ENCODE measurements at regions not wholly inside any gene's neighbourhood (a gene's known extent, or its start where the extent isn't known, plus 50 kb on each side); places are given as distances from the start of the nearest gene placed in this dataset.

DNA sequence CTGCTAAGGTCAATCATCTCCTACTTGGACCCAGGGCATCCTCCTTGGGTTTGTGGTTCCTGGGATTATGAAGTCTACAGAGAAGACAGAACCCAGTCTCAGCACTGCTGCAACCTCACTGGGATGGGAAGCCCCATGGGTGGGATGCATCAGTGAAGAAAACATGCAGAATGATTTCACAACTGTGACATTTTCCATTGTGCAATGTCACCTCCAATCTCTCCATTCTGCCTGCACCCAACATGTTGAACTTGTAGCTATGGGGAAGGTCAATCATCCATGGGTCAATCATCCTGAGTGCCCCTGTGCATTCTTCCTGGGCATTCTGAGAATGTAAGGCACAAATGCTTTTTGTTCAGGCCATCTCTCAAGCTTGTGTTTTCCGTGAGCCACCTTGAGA, 1004.4 kb upstream of the TMEM132C start:
- TF ChIP-seq POLR2A (IDR thresholded peaks at IDR 0.05) = no peak
- TF ChIP-seq, protein P1, sequence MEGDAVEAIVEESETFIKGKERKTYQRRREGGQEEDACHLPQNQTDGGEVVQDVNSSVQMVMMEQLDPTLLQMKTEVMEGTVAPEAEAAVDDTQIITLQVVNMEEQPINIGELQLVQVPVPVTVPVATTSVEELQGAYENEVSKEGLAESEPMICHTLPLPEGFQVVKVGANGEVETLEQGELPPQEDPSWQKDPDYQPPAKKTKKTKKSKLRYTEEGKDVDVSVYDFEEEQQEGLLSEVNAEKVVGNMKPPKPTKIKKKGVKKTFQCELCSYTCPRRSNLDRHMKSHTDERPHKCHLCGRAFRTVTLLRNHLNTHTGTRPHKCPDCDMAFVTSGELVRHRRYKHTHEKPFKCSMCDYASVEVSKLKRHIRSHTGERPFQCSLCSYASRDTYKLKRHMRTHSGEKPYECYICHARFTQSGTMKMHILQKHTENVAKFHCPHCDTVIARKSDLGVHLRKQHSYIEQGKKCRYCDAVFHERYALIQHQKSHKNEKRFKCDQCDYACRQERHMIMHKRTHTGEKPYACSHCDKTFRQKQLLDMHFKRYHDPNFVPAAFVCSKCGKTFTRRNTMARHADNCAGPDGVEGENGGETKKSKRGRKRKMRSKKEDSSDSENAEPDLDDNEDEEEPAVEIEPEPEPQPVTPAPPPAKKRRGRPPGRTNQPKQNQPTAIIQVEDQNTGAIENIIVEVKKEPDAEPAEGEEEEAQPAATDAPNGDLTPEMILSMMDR (IDR thresholded peaks at IDR 0.05 in 8 of 11, conservative IDR thresholded peaks at IDR 0.05 in 3 of 11) = no peak
